Fibroblast of lung (primary cell): ENCODE measurements at regions not wholly inside any gene's neighbourhood (a gene's known extent, or its start where the extent isn't known, plus 50 kb on each side); places are given as distances from the start of the nearest gene placed in this dataset.

Experiments
- DNase-seq, 2 donors: peaks; one replicate each; pipeline versions ENCODE4 v3.0.0 to v3.0.0-alpha.2; 2010; ENCODE audit warnings: low read depth in 2 of 2
- H2AFZ ChIP-seq: 2 replicates; pipeline ENCODE4 v1.5.1; 2012; ENCODE audit warnings: low read length, control low read depth, inconsistent platforms
- H3K27ac ChIP-seq: 2 replicates; pipeline ENCODE4 v1.5.1; 2011; ENCODE audit warnings: low read length, control low read depth; ENCODE audit not compliant: insufficient read depth
- H3K27me3 ChIP-seq: 2 replicates; pipeline ENCODE4 v1.5.1; 2011; ENCODE audit warnings: mild to moderate bottlenecking, low read length; ENCODE audit not compliant: control insufficient read depth, insufficient read depth
- H3K36me3 ChIP-seq: 2 replicates; pipeline ENCODE4 v1.5.1; 2011; ENCODE audit warnings: low read length; ENCODE audit not compliant: control insufficient read depth, insufficient read depth
- H3K4me1 ChIP-seq: 2 replicates; pipeline ENCODE4 v1.5.1; 2011; ENCODE audit warnings: low read length; ENCODE audit not compliant: control insufficient read depth, insufficient read depth; ENCODE audit errors: extremely low read depth
- H3K4me2 ChIP-seq: 2 replicates; pipeline ENCODE4 v1.5.1; 2011; ENCODE audit warnings: low read length, control low read depth; ENCODE audit not compliant: insufficient read depth; ENCODE audit errors: extremely low read depth
- H3K4me3 ChIP-seq, 4 experiments: fragments of 200-600 bp in 1 of 4; sonication (generic) in 1 of 4; replicated peaks in 1 of 4; 2 replicates each; pipeline ENCODE4 v1.5.1; 2011 to 2016; ENCODE audit warnings: low read length in 4 of 4, low read depth in 3 of 4, mild to moderate bottlenecking in 3 of 4, control low read depth in 2 of 4, inconsistent platforms in 1 of 4, mixed read lengths in 1 of 4; ENCODE audit not compliant: insufficient read depth in 1 of 4; ENCODE audit errors: control extremely low read depth in 1 of 4
- H3K79me2 ChIP-seq: 2 replicates; pipeline ENCODE4 v1.5.1; 2012; ENCODE audit warnings: mild to moderate bottlenecking, low read length, inconsistent platforms; ENCODE audit not compliant: control insufficient read depth, insufficient read depth
- H3K9ac ChIP-seq: 2 replicates; pipeline ENCODE4 v1.5.1; 2011; ENCODE audit warnings: mild to moderate bottlenecking, low read length, control low read depth; ENCODE audit not compliant: insufficient read depth
- H3K9me3 ChIP-seq: 2 replicates; pipeline ENCODE4 v1.5.1; 2012; ENCODE audit warnings: low read depth, low read length; ENCODE audit not compliant: control insufficient read depth, insufficient read depth
- H4K20me1 ChIP-seq: 2 replicates; pipeline ENCODE4 v1.5.1; 2011; ENCODE audit warnings: low read length; ENCODE audit not compliant: control insufficient read depth, insufficient read depth; ENCODE audit errors: extremely low read depth
- CTCF ChIP-seq, 2 donors: IDR thresholded peaks in 1 of 2; conservative IDR thresholded peaks in 1 of 2; 1 replicate in 1 of 2; 2 replicates in 1 of 2; pipeline ENCODE4 v1.5.1; 2011 to 2012; ENCODE audit warnings: low read length in 2 of 2, control low read depth in 1 of 2, inconsistent platforms in 1 of 2, low read depth in 1 of 2, mild to moderate bottlenecking in 1 of 2
- EZH2 ChIP-seq: IDR thresholded peaks from 2 replicates; pipeline ENCODE4 v1.5.1; 2012; ENCODE audit warnings: low read length, control low read depth, mild to moderate bottlenecking; ENCODE audit errors: missing control alignments

- Histone ChIP-seq H4K20me1 (no peaks in the 10 kb centered on the region), H3K9ac (peak overlapping the region; percentile 9), H3K9me3 (no peaks in the 10 kb centered on the region), H3K4me1 (peaks cover 24% of the 10 kb centered on the region), H3K4me2 (peak overlapping the region; percentile 27), H3K36me3 (no peaks in the 10 kb centered on the region), H2AFZ (peak overlapping the region; percentile 6), H3K27ac (peak overlapping the region; percentile 85), H3K79me2 (no peaks in the 10 kb centered on the region), H3K27me3 (no peaks in the 10 kb centered on the region), H3K4me3 (peak overlapping the region in 1 of 4 experiments; percentile 21)
- DNase-seq, result peak; percentile 100
- TF ChIP-seq CTCF (conservative IDR thresholded peaks at IDR 0.05 in 1 of 2, IDR thresholded peaks at IDR 0.05 in 1 of 2; ENCODE audit: low read depth in 1 of 2, low read length in 2 of 2) (no peak), EZH2 (no peak)
These were observed 73.3 kb upstream of the KLF7 start for GRCh38 chr2:207238831-207239701.

GRCh38 chr2:207239754-207240494, 74.2 kb upstream of the KLF7 start:
- H3K36me3 ChIP-seq, result no peaks in the 10 kb centered on the region
- no peaks in the 10 kb centered on the region for H4K20me1 ChIP-seq
- peak overlapping the region; percentile 85 for H3K27ac ChIP-seq
- H3K79me2 ChIP-seq, result no peaks in the 10 kb centered on the region
- peak overlapping the region; percentile 71 for H3K4me2 ChIP-seq
- peak overlapping the region; percentile 33 for H3K9ac ChIP-seq
- no peaks in the 10 kb centered on the region for H3K27me3 ChIP-seq
- peak; percentile 60 to 87 for DNase-seq
- no peak overlapping the region for H2AFZ ChIP-seq
- H3K4me3 ChIP-seq, result peak overlapping the region in 2 of 4 experiments; percentile 14 to 21
- H3K9me3 ChIP-seq, result no peaks in the 10 kb centered on the region
- peaks cover 24% of the 10 kb centered on the region for H3K4me1 ChIP-seq
- TF ChIP-seq CTCF (conservative IDR thresholded peaks at IDR 0.05 in 1 of 2, IDR thresholded peaks at IDR 0.05 in 1 of 2; ENCODE audit: low read depth in 1 of 2, low read length in 2 of 2) (no peak), EZH2 (no peak)

- H3K36me3 ChIP-seq, result no peaks in the 10 kb centered on the region
- no peak overlapping the region for H3K4me2 ChIP-seq
- no peaks in the 10 kb centered on the region for H3K79me2 ChIP-seq
- no peaks in the 10 kb centered on the region for H3K9me3 ChIP-seq
- H3K4me1 ChIP-seq, result peaks cover 24% of the 10 kb centered on the region
- H2AFZ ChIP-seq, result no peak overlapping the region
- peak overlapping the region; percentile 85 for H3K27ac ChIP-seq
- no peak overlapping the region for H3K9ac ChIP-seq
- TF ChIP-seq CTCF (conservative IDR thresholded peaks at IDR 0.05 in 1 of 2, IDR thresholded peaks at IDR 0.05 in 1 of 2; ENCODE audit: low read depth in 1 of 2, low read length in 2 of 2) (no peak), EZH2 (no peak)
- H4K20me1 ChIP-seq, result no peaks in the 10 kb centered on the region
- no peak overlapping the region for H3K4me3 ChIP-seq
- no peak for DNase-seq
- no peaks in the 10 kb centered on the region for H3K27me3 ChIP-seq
These were observed 74.9 kb upstream of the KLF7 start for GRCh38 chr2:207240649-207241048.
